Fibroblast of mammary gland (primary cell): ENCODE measurements at regions not wholly inside any gene's neighbourhood (a gene's known extent, or its start where the extent isn't known, plus 50 kb on each side); places are given as distances from the start of the nearest gene placed in this dataset.

Experiments
- DNase-seq: peaks from one replicate; pipeline ENCODE4 v3.0.0-alpha.2; 2010; ENCODE audit warnings: low read depth
- H3K4me3 ChIP-seq: 2 replicates; pipeline ENCODE4 v1.5.1; 2011; ENCODE audit warnings: low read depth, mild to moderate bottlenecking, low read length, moderate library complexity; ENCODE audit not compliant: control insufficient read depth
- CTCF ChIP-seq: conservative IDR thresholded peaks from 2 replicates; pipeline ENCODE4 v1.5.1; 2011; ENCODE audit warnings: low read depth, low read length, inconsistent platforms; ENCODE audit not compliant: control insufficient read depth, insufficient read depth

GRCh38 chr4:31415629-31416028 is 695.5 kb downstream of the PCDH7 start:
- TF ChIP-seq CTCF = no peak
- no peak for DNase-seq
- no peak overlapping the region for H3K4me3 ChIP-seq

- H3K4me3 ChIP-seq = no peak overlapping the region
- no peak for TF ChIP-seq CTCF
These were observed 696.3 kb downstream of the PCDH7 start for GRCh38 chr4:31416498-31416897.

GRCh38 chr4:31417040-31417439 is 696.9 kb downstream of the PCDH7 start:
- TF ChIP-seq CTCF = no peak
- H3K4me3 ChIP-seq = no peak overlapping the region
- DNase-seq = no peak

More at GRCh38 chr4:31416498-31416897, 696.3 kb downstream of the PCDH7 start:
- no peak for DNase-seq

GRCh38 chr4:31422006-31422405 is 701.8 kb downstream of the PCDH7 start:
- no peak overlapping the region for H3K4me3 ChIP-seq
- no peak for TF ChIP-seq CTCF
- no peak for DNase-seq

- TF ChIP-seq CTCF = no peak
- no peak for DNase-seq
- H3K4me3 ChIP-seq = no peak overlapping the region
These were observed 707.5 kb downstream of the PCDH7 start for GRCh38 chr4:31427691-31428090.

GRCh38 chr4:31442236-31442635 is 722.1 kb downstream of the PCDH7 start:
- DNase-seq = no peak
- no peak for TF ChIP-seq CTCF
- H3K4me3 ChIP-seq = no peak overlapping the region

- no peak overlapping the region for H3K4me3 ChIP-seq
- no peak for TF ChIP-seq CTCF
- DNase-seq = no peak
These were observed 725.4 kb downstream of the PCDH7 start for GRCh38 chr4:31445526-31445925.
